A673 (cell line): ENCODE measurements at regions not wholly inside any gene's neighbourhood (a gene's known extent, or its start where the extent isn't known, plus 50 kb on each side); places are given as distances from the start of the nearest gene placed in this dataset.

ENCODE experiments used
- BruUV-seq: library from RNA; stranded (reverse); fragments of 400-500 nt; replicated peaks from 2 replicates; lab custom pipeline; 2021; lab: Mats Ljungman, UMichigan
- CTCF ChIA-PET: fragments of 300-600 bp; sonication (Branson Sonifier 250); formaldehyde crosslinking; loops from one replicate; lab custom pipeline; 2022; ENCODE audit warnings: antibody characterized with exemption; lab: Charles Lee
- POLR2A ChIA-PET: fragments of 300-600 bp; sonication (Branson Sonifier 250); formaldehyde crosslinking; loops from one replicate; lab custom pipeline; 2022; ENCODE audit warnings: antibody characterized with exemption; ENCODE audit not compliant: low non-redundant PET; lab: Charles Lee
- DNase-seq: peaks from one replicate; pipeline ENCODE4 v3.0.0-alpha.2; 2015; ENCODE audit warnings: low spot score
- H3K27ac ChIP-seq: fragments of 200-600 bp; sonication (generic); 2 replicates; pipeline ENCODE4 v1.5.1; 2016; ENCODE audit warnings: mixed run types, low read depth, mild to moderate bottlenecking, mixed read lengths, antibody characterized with exemption, low read length; ENCODE audit not compliant: poor library complexity, severe bottlenecking
- H3K27me3 ChIP-seq: fragments of 200-600 bp; sonication (generic); replicated peaks from 2 replicates; pipeline ENCODE4 v1.6.1; 2017; ENCODE audit warnings: mixed run types, low read depth, mild to moderate bottlenecking, mixed read lengths, antibody characterized with exemption, low read length; ENCODE audit not compliant: insufficient read depth, poor library complexity
- H3K36me3 ChIP-seq: fragments of 200-600 bp; sonication (generic); 2 replicates; pipeline ENCODE4 v1.6.1; 2016; ENCODE audit warnings: mixed run types, mild to moderate bottlenecking, mixed read lengths, antibody characterized with exemption, low read length; ENCODE audit not compliant: insufficient read depth, poor library complexity, severe bottlenecking
- H3K4me1 ChIP-seq: fragments of 200-600 bp; sonication (generic); 2 replicates; pipeline ENCODE4 v1.6.1; 2017; ENCODE audit warnings: mixed run types, mild to moderate bottlenecking, mixed read lengths, antibody characterized with exemption, low read length; ENCODE audit not compliant: insufficient read depth, poor library complexity, severe bottlenecking
- H3K4me3 ChIP-seq: fragments of 200-600 bp; sonication (generic); 2 replicates; pipeline ENCODE4 v1.5.1; 2016; ENCODE audit warnings: low read depth, mixed run types, mild to moderate bottlenecking, mixed read lengths, low read length; ENCODE audit not compliant: poor library complexity, severe bottlenecking
- H3K9me3 ChIP-seq: fragments of 200-600 bp; sonication (generic); 2 replicates; pipeline ENCODE4 v1.6.1; 2016; ENCODE audit warnings: mixed run types, low read depth, mild to moderate bottlenecking, mixed read lengths, antibody characterized with exemption, low read length; ENCODE audit not compliant: poor library complexity, severe bottlenecking
- EZH2 ChIP-seq: fragments of 200-600 bp; sonication (generic); IDR thresholded peaks from 2 replicates; pipeline ENCODE4 v1.6.1; 2017; ENCODE audit warnings: borderline replicate concordance, low read depth, mild to moderate bottlenecking, mixed read lengths, antibody characterized with exemption, low read length; ENCODE audit not compliant: poor library complexity, severe bottlenecking
- intact Hi-C: fragments of 100-400 bp; cut with micrococcal nuclease; formaldehyde crosslinking; loops from one replicate; pipeline ENCODE4 v1.10.0; 2022; ENCODE audit not compliant: unreplicated experiment
- TF ChIP-seq, protein P1 (sequence below): fragments of 300-800, 200-600 bp; sonication (generic); conservative IDR thresholded peaks from 2 replicates; pipeline ENCODE4 v1.5.1; 2017; ENCODE audit warnings: low read depth, mild to moderate bottlenecking, antibody characterized with exemption, low read length, moderate library complexity, mixed read lengths

DNA sequence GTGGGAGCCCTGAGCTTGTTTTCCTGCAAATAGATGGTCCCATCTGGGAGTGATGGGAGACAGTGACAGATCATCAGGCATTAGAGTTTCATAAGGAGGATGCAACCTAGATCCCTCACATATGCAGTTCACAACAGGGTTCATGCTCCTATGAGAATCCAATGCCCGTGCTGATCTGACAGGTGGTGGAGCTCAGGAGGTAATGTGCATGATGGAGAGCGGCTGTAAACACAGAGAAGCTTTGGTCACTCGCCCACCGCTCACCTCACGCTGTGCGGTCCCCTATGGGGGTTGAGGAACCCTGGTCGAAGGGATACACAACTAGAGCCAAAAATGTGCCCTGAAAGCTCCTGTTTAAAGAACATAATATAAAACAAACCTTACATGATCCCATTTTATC, 88.5 kb upstream of the CREB5 start:
- ChIA-PET CTCF (no interaction called here), POLR2A (no interaction called here)
- TF ChIP-seq EZH2, result no peak
- TF ChIP-seq, protein P1, sequence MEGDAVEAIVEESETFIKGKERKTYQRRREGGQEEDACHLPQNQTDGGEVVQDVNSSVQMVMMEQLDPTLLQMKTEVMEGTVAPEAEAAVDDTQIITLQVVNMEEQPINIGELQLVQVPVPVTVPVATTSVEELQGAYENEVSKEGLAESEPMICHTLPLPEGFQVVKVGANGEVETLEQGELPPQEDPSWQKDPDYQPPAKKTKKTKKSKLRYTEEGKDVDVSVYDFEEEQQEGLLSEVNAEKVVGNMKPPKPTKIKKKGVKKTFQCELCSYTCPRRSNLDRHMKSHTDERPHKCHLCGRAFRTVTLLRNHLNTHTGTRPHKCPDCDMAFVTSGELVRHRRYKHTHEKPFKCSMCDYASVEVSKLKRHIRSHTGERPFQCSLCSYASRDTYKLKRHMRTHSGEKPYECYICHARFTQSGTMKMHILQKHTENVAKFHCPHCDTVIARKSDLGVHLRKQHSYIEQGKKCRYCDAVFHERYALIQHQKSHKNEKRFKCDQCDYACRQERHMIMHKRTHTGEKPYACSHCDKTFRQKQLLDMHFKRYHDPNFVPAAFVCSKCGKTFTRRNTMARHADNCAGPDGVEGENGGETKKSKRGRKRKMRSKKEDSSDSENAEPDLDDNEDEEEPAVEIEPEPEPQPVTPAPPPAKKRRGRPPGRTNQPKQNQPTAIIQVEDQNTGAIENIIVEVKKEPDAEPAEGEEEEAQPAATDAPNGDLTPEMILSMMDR, result no peak
- no peaks in the 10 kb centered on the region for H3K4me1 ChIP-seq
- H3K27ac ChIP-seq, result no peak overlapping the region
- no peaks in the 10 kb centered on the region for H3K36me3 ChIP-seq
- no peak for DNase-seq
- intact Hi-C loops, result no loop called here
- no peak overlapping the region for H3K4me3 ChIP-seq
- BruUV-seq, result no TSS peak
- no peaks in the 10 kb centered on the region for H3K9me3 ChIP-seq
- H3K27me3 ChIP-seq, result no peaks in the 10 kb centered on the region

DNA sequence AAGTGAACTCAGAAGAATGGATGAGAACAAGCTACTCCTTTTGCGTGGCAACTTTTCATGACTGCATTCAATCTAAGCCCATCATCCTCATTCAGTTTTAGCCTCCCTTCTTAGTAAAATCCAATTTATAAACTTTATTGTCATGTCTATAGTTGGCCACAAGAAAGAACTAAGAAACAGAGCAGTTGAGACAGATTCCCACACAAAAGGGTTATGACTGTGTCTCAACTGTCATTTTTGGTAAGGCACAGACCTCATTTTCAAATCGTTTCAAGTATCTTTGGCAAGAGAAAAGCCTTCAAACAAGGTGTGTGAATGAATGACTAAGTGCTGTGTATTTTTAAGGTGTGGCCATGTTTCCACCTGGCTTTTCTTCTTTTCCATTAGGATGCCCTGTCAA, 84.2 kb upstream of the CREB5 start:
- BruUV-seq, result no TSS peak
- Histone ChIP-seq H3K27ac (no peak overlapping the region), H3K4me3 (no peak overlapping the region), H3K36me3 (no peaks in the 10 kb centered on the region), H3K27me3 (no peaks in the 10 kb centered on the region), H3K9me3 (no peaks in the 10 kb centered on the region), H3K4me1 (no peaks in the 10 kb centered on the region)
- intact Hi-C loops, result no loop called here
- ChIA-PET POLR2A (no interaction called here), CTCF (no interaction called here)
- TF ChIP-seq EZH2, result no peak
- TF ChIP-seq, protein P1, result no peak
- DNase-seq, result no peak

DNA sequence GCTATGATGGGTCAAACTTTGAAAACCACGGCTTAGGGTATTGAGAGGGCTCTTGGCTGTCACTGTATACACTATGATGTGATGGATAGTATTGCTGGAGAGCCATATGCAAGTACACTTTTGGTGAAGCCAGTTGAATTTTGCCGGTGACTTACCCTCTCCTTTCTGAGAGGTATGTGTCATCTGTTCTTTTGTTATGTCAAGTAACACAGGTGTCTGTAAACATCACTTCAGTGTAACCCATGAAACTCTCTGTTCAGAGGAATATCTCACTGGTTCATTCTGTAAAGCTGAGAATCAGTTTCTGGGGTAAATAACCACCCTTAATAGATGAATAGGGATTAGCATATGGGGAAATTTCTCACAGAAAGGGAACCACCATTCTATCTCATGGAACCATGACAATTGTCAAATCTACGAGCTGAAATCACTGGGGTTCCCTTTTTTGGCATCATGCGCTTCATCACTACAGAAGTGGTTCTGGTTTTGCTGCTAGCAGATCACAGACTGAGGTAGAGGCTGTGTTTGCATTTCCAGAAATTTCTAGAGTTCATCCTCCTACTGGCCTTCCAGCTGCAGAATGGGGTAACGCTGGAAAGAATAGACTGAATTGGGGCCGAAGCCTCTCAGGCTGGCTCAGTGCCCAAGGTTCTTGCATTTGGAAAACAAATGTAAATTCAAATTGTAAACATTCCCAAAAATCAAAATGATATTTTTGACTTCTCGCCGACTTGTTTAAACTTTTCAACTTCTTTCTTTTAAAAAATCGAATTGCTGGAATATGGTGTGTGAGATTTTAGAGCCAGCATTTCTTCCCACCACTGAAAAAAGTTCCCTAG, 83.3 kb upstream of the CREB5 start:
- H3K4me1 ChIP-seq, result no peaks in the 10 kb centered on the region
- no peaks in the 10 kb centered on the region for H3K27me3 ChIP-seq
- TF ChIP-seq EZH2, result no peak
- DNase-seq, result no peak
- H3K4me3 ChIP-seq, result no peak overlapping the region
- CTCF ChIA-PET, result no interaction called here
- intact Hi-C loops, result no loop called here
- no peaks in the 10 kb centered on the region for H3K9me3 ChIP-seq
- H3K36me3 ChIP-seq, result no peaks in the 10 kb centered on the region
- no peak overlapping the region for H3K27ac ChIP-seq
- POLR2A ChIA-PET, result no interaction called here
- BruUV-seq, result no TSS peak
